ENCODE measurements at regions not wholly inside any gene's neighbourhood (a gene's known extent, or its start where the extent isn't known, plus 50 kb on each side); places are given as distances from the start of the nearest gene placed in this dataset.

GRCh38 chr4:119755599-119755998 lies 127.0 kb upstream of the PDE5A start:
- H3K4me2 ChIP-seq (ENCODE audit: low read length) = no peak overlapping the region

GRCh38 chr4:119752936-119753335 lies 124.3 kb upstream of the PDE5A start:
- no peak overlapping the region for H3K9ac ChIP-seq (ENCODE audit: low read length)
- H3K4me1 ChIP-seq (ENCODE audit: insufficient read depth, low read length) = no peaks in the 10 kb centered on the region
- no peak overlapping the region for H3K4me2 ChIP-seq (ENCODE audit: low read length)
- no peaks in the 10 kb centered on the region for H3K79me2 ChIP-seq (ENCODE audit: low read length)
- no peaks in the 10 kb centered on the region for H3K9me3 ChIP-seq (ENCODE audit: low read length)
- H3K36me3 ChIP-seq (ENCODE audit: low read depth, low read length) = no peaks in the 10 kb centered on the region
- TF ChIP-seq EZH2phosphoT487 (IDR thresholded peaks at IDR 0.05; ENCODE audit: borderline replicate concordance, low read length) = no peak
- TF ChIP-seq, protein P1, sequence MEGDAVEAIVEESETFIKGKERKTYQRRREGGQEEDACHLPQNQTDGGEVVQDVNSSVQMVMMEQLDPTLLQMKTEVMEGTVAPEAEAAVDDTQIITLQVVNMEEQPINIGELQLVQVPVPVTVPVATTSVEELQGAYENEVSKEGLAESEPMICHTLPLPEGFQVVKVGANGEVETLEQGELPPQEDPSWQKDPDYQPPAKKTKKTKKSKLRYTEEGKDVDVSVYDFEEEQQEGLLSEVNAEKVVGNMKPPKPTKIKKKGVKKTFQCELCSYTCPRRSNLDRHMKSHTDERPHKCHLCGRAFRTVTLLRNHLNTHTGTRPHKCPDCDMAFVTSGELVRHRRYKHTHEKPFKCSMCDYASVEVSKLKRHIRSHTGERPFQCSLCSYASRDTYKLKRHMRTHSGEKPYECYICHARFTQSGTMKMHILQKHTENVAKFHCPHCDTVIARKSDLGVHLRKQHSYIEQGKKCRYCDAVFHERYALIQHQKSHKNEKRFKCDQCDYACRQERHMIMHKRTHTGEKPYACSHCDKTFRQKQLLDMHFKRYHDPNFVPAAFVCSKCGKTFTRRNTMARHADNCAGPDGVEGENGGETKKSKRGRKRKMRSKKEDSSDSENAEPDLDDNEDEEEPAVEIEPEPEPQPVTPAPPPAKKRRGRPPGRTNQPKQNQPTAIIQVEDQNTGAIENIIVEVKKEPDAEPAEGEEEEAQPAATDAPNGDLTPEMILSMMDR (conservative IDR thresholded peaks at IDR 0.05; ENCODE audit: low read depth, low read length) = no peak
- no peak for TF ChIP-seq EZH2 (IDR thresholded peaks at IDR 0.05; ENCODE audit: low read length, unreplicated experiment)
- no peak overlapping the region for H2AFZ ChIP-seq (ENCODE audit: low read length)
- H3K9me2 ChIP-seq (replicated peaks; ENCODE audit: low read length) = no peaks in the 10 kb centered on the region
- no peaks in the 10 kb centered on the region for H3K27me3 ChIP-seq (ENCODE audit: low read length)
- ChIA-PET POLR2A (ENCODE audit: unreplicated experiment) (no interaction called here), CTCF (no interaction called here)
- H4K20me1 ChIP-seq (ENCODE audit: low read length) = no peaks in the 10 kb centered on the region
- H3K4me3 ChIP-seq (ENCODE audit: low read length) = no peak overlapping the region
- no peak overlapping the region for H3K27ac ChIP-seq (ENCODE audit: low read length)
- no peaks in the 10 kb centered on the region for H3F3A ChIP-seq (ENCODE audit: low read length, unreplicated experiment)
- no TSS peak for BruUV-seq (replicated peaks)
- ATAC-seq (no peak), DNase-seq (no peak)
- intact Hi-C loops (cut with micrococcal nuclease) = no loop called here

More at GRCh38 chr4:119755599-119755998, 127.0 kb upstream of the PDE5A start:
- no peaks in the 10 kb centered on the region for H3K4me1 ChIP-seq (ENCODE audit: insufficient read depth, low read length)
- no peak overlapping the region for H3K9ac ChIP-seq (ENCODE audit: low read length)
- ChIA-PET POLR2A (ENCODE audit: unreplicated experiment) (no interaction called here), CTCF (no interaction called here)
- H3K9me3 ChIP-seq (ENCODE audit: low read length) = no peaks in the 10 kb centered on the region
- ATAC-seq (no peak), DNase-seq (no peak)
- TF ChIP-seq, protein P1 (conservative IDR thresholded peaks at IDR 0.05; ENCODE audit: low read depth, low read length) = no peak
- no peak for TF ChIP-seq EZH2phosphoT487 (IDR thresholded peaks at IDR 0.05; ENCODE audit: borderline replicate concordance, low read length)
- TF ChIP-seq EZH2 (IDR thresholded peaks at IDR 0.05; ENCODE audit: low read length, unreplicated experiment) = no peak
- no peaks in the 10 kb centered on the region for H3K27me3 ChIP-seq (ENCODE audit: low read length)
- H2AFZ ChIP-seq (ENCODE audit: low read length) = no peak overlapping the region
- no peak overlapping the region for H3K27ac ChIP-seq (ENCODE audit: low read length)
- no TSS peak for BruUV-seq (replicated peaks)
- no peaks in the 10 kb centered on the region for H3K9me2 ChIP-seq (replicated peaks; ENCODE audit: low read length)
- no peaks in the 10 kb centered on the region for H4K20me1 ChIP-seq (ENCODE audit: low read length)
- H3K36me3 ChIP-seq (ENCODE audit: low read depth, low read length) = no peaks in the 10 kb centered on the region
- H3K4me3 ChIP-seq (ENCODE audit: low read length) = no peak overlapping the region
- no peaks in the 10 kb centered on the region for H3F3A ChIP-seq (ENCODE audit: low read length, unreplicated experiment)
- intact Hi-C loops (cut with micrococcal nuclease) = no loop called here
- no peaks in the 10 kb centered on the region for H3K79me2 ChIP-seq (ENCODE audit: low read length)

GRCh38 chr4:119750771-119751170 lies 122.2 kb upstream of the PDE5A start:
- ATAC-seq (no peak), DNase-seq (no peak)
- Histone ChIP-seq H3K4me1 (ENCODE audit: insufficient read depth, low read length) (no peaks in the 10 kb centered on the region), H3K9ac (ENCODE audit: low read length) (no peak overlapping the region), H3K4me3 (ENCODE audit: low read length) (no peak overlapping the region), H3K9me2 (replicated peaks; ENCODE audit: low read length) (no peaks in the 10 kb centered on the region), H3K79me2 (ENCODE audit: low read length) (no peaks in the 10 kb centered on the region), H3K27ac (ENCODE audit: low read length) (no peak overlapping the region), H2AFZ (ENCODE audit: low read length) (no peak overlapping the region), H4K20me1 (ENCODE audit: low read length) (no peaks in the 10 kb centered on the region), H3K36me3 (ENCODE audit: low read depth, low read length) (no peaks in the 10 kb centered on the region), H3K27me3 (ENCODE audit: low read length) (no peaks in the 10 kb centered on the region), H3K4me2 (ENCODE audit: low read length) (no peak overlapping the region), H3K9me3 (ENCODE audit: low read length) (no peaks in the 10 kb centered on the region), H3F3A (ENCODE audit: low read length, unreplicated experiment) (no peaks in the 10 kb centered on the region)
- ChIA-PET CTCF (no interaction called here), POLR2A (ENCODE audit: unreplicated experiment) (no interaction called here)
- TF ChIP-seq, protein P1 (conservative IDR thresholded peaks at IDR 0.05; ENCODE audit: low read depth, low read length) = no peak
- TF ChIP-seq EZH2 (IDR thresholded peaks at IDR 0.05; ENCODE audit: low read length, unreplicated experiment) (no peak), EZH2phosphoT487 (IDR thresholded peaks at IDR 0.05; ENCODE audit: borderline replicate concordance, low read length) (no peak)
- intact Hi-C loops (cut with micrococcal nuclease) = no loop called here
- no TSS peak for BruUV-seq (replicated peaks)
